ENCODE measurements at regions not wholly inside any gene's neighbourhood (a gene's known extent, or its start where the extent isn't known, plus 50 kb on each side); places are given as distances from the start of the nearest gene placed in this dataset.

DNA sequence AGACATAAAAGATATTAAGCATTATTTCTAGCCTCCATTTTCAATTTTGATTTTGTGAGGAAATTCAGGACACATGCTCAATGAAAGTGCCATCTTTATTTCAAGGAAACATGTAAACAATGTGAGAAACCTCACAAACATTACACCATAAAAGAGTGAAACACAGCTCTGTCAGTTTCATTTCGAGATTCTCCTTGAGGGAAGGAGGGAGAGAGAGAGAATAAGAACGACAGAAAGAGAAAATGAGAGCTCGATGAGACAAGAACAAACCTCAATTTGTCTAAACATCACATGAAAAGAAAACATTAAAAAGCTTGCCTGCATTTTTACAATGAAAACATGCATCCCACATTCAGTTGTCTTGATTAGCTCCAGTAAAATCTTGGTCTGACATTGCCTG, 553.5 kb upstream of the MEF2C start:
- Mint-ChIP-seq H3K4me1 (ENCODE audit: low read depth) (no peaks in the 10 kb centered on the region), H3K27ac (no peak overlapping the region), H3K4me3 (no peak overlapping the region), H3K36me3 (no peaks in the 10 kb centered on the region), H3K27me3 (no peaks in the 10 kb centered on the region), H3K9me3 (peaks cover 5% of the 10 kb centered on the region)
- CTCF ChIA-PET: no interaction called here
- no peak for DNase-seq
- POLR2A ChIA-PET: no interaction called here
- intact Hi-C loops (cut with micrococcal nuclease): no loop called here

DNA sequence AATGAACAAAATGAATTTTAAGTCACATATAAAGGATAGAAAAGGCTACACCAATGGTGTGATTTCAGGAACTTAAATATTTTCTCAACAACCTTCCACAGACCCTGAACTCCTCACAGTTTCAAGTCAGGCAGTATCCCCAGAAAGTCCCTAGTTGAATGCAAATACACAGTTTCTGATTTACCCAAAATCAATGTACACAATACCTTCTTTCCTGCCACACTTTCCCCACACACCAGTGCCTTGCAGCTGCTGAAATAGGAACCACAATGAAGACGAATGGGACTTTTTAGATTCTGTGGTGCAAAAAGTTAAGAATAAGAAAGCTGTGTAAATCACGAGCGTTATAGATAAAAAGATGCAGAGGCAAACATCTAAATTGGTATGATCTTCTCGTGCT, 552.4 kb upstream of the MEF2C start:
- Mint-ChIP-seq H3K36me3 (no peaks in the 10 kb centered on the region), H3K27me3 (no peaks in the 10 kb centered on the region), H3K27ac (no peak overlapping the region), H3K4me1 (ENCODE audit: low read depth) (no peaks in the 10 kb centered on the region), H3K9me3 (peaks cover 5% of the 10 kb centered on the region), H3K4me3 (no peak overlapping the region)
- no peak for DNase-seq
- POLR2A ChIA-PET: no interaction called here
- intact Hi-C loops (cut with micrococcal nuclease): no loop called here
- CTCF ChIA-PET: no interaction called here

DNA sequence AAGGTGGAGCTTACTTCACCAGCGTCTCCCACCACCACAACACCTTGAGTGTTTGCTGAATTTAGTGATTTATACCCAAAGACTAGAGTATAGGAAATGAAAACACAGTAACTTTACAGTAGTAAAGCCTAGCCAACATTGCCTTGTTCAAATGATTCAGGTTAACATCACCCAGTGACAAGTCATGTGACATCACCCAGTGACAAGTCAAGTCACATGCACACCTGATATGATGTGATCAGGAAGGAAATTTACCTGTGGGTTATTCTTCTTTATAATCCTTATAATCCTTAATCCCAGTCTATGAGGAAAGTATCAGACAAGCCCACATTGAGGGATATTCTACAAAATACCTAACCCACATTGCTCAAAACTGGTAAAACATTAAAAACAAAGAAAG, 545.6 kb upstream of the MEF2C start:
- POLR2A ChIA-PET: no interaction called here
- Mint-ChIP-seq H3K27ac (no peak overlapping the region), H3K9me3 (peaks cover 2% of the 10 kb centered on the region), H3K4me3 (no peak overlapping the region), H3K36me3 (no peaks in the 10 kb centered on the region), H3K4me1 (ENCODE audit: low read depth) (no peaks in the 10 kb centered on the region), H3K27me3 (no peaks in the 10 kb centered on the region)
- DNase-seq: no peak
- CTCF ChIA-PET: no interaction called here
- intact Hi-C loops (cut with micrococcal nuclease): no loop called here

DNA sequence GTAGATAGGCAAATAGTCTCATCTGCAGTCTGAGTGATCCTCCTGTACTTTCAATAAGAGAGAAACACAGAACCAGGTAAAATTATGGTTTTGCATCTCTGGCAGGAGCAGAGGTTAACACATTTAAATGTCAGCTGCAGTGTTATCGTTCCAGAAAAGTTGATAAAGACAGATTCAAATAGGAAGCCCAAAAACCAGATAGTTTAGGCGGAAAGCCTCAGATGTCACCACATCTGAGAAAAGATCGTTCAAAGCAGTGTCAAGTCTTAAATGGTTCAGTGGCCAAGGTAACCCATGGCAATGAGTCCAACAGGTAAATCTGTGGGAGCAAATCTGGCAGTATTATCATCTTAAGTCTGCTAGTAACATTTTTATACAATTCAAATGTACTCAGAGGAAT, 542.1 kb upstream of the MEF2C start:
- ChIA-PET POLR2A (no interaction called here), CTCF (no interaction called here)
- no peak overlapping the region for H3K4me3 Mint-ChIP-seq
- no peaks in the 10 kb centered on the region for H3K27me3 Mint-ChIP-seq
- intact Hi-C loops (cut with micrococcal nuclease): no loop called here
- no peaks in the 10 kb centered on the region for H3K36me3 Mint-ChIP-seq
- DNase-seq: no peak
- H3K9me3 Mint-ChIP-seq: peaks cover 2% of the 10 kb centered on the region
- H3K27ac Mint-ChIP-seq: no peak overlapping the region
- no peaks in the 10 kb centered on the region for H3K4me1 Mint-ChIP-seq (ENCODE audit: low read depth)

DNA sequence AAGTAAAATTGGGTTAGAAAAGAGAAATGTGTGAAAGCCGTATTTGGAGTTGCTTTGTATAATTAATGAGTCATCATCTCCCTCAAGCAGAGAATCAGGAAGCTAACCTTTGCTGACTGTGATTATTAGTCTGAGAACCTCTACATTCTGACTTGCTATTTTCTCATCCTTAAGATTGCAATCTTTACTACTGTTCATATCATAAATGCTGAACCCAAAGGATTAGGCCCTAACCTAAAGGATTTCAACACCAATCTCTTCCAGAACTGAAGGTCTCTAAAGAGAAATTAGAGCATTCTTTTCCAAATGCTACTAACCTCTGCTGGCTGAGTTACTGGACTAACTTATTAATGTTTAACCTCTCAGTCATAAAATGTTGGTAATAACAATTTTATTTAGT, 538.1 kb upstream of the MEF2C start:
- POLR2A ChIA-PET: no interaction called here
- Mint-ChIP-seq H3K27ac (no peak overlapping the region), H3K4me3 (no peak overlapping the region), H3K9me3 (peaks cover 8% of the 10 kb centered on the region), H3K4me1 (ENCODE audit: low read depth) (no peaks in the 10 kb centered on the region), H3K27me3 (no peaks in the 10 kb centered on the region), H3K36me3 (no peaks in the 10 kb centered on the region)
- DNase-seq: no peak
- CTCF ChIA-PET: no interaction called here
- intact Hi-C loops (cut with micrococcal nuclease): no loop called here

DNA sequence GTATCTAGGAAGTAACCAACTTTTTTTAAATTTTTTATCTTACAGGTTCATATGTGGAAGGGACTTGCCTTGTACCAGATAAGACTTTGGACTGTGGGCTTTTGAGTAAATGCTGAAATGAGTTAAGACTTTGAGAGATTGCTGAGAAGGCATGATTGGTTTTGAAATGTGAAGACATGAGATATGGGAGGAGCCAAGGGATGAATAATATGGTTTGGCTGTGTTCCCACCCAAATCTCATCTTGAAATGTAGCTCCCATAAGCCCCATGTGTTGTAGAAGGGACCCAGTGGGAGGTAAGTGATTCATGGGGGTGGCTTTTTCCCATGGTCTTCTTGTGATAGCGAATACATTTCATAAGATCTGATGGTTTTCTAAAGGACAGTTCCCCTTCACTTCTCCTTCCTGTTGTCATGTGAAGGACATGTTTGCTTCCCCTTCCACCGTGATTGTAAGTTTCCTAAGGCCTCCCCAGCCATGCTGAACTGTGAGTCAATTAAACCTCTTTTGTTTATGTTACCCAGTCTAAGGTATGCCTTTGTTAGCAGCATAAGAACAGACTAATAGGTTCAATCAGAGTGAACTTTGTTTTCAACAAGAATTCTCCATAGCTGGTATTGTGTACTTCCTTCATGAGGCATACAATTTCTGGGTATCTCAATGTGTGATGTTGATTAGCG, 535.6 kb upstream of the MEF2C start:
- POLR2A ChIA-PET: no interaction called here
- CTCF ChIA-PET: no interaction called here
- no peaks in the 10 kb centered on the region for H3K36me3 Mint-ChIP-seq
- no peak overlapping the region for H3K4me3 Mint-ChIP-seq
- no peak overlapping the region for H3K27ac Mint-ChIP-seq
- no peaks in the 10 kb centered on the region for H3K4me1 Mint-ChIP-seq (ENCODE audit: low read depth)
- H3K27me3 Mint-ChIP-seq: no peaks in the 10 kb centered on the region
- intact Hi-C loops (cut with micrococcal nuclease): no loop called here
- peaks cover 10% of the 10 kb centered on the region for H3K9me3 Mint-ChIP-seq
- no peak for DNase-seq

DNA sequence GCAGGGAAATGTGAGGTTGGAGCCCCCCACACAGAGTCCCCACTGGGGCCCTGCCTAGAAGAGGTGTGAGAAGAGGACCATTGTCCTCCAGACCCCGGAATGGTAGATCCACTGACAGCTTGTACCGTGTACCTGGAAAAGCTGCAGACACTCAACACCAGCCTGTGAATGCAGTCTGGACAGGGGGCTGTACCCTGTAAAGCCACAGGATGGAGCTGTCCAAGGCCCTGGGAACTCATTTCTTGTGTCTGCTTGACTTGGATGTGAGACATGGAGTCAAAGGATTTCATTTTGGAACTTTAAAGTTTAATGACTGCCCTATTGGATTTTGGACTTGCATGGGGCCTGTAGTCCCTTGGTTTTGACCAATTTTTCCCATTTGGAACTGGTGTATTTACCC, 535.0 kb upstream of the MEF2C start:
- ChIA-PET CTCF (no interaction called here), POLR2A (no interaction called here)
- Mint-ChIP-seq H3K27ac (no peak overlapping the region), H3K4me3 (no peak overlapping the region), H3K9me3 (peaks cover 10% of the 10 kb centered on the region), H3K27me3 (no peaks in the 10 kb centered on the region), H3K36me3 (no peaks in the 10 kb centered on the region), H3K4me1 (ENCODE audit: low read depth) (no peaks in the 10 kb centered on the region)
- DNase-seq: no peak
- intact Hi-C loops (cut with micrococcal nuclease): no loop called here

DNA sequence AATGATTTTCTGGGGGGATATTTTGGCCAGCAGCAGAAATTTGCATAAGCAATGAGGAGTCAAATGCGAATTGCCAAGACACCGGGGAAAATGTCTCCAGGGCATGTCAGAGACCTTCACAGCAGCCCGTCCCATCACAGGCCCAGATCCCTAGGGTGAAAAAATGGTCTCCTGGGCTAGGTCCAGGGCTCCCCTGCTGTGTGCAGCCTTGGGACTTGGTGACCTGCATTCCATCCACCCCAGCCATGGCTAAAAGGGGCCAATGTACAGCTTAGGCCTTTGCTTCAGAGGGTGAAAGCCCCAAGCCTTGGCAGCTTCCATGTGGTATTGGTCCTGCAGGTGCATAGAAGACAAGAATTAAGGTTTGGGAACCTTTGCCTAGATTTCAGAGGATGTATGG, 534.5 kb upstream of the MEF2C start:
- DNase-seq: no peak
- Mint-ChIP-seq H3K4me3 (no peak overlapping the region), H3K4me1 (ENCODE audit: low read depth) (no peaks in the 10 kb centered on the region), H3K27me3 (no peaks in the 10 kb centered on the region), H3K9me3 (peaks cover 10% of the 10 kb centered on the region), H3K36me3 (no peaks in the 10 kb centered on the region), H3K27ac (no peak overlapping the region)
- ChIA-PET CTCF (no interaction called here), POLR2A (no interaction called here)
- intact Hi-C loops (cut with micrococcal nuclease): no loop called here

DNA sequence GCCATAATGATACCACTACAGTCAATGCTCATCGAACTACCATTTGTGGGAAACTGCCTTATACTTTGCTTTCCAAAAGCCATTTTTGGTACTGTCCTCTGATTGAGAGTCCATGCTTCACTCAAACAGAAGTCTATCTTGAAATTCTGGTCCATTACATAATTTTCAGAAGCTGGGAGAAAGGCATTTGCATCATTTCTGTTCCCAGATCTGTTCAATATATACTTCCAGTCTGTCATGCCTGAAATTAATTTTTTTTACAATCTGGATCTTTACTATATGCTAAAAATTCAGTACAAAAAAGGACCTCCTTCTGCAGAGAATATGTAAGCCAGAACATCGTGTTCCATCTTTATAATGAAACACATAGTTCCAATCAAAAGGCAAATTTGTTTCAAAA, 528.9 kb upstream of the MEF2C start:
- no peak overlapping the region for H3K27ac Mint-ChIP-seq
- ChIA-PET CTCF (interaction anchor here (0.6 kb wide), 1 partner anchor 55 kb away, joined by 3 read pairs; no protein-coding TSS in a partner anchor), POLR2A (no interaction called here)
- H3K4me3 Mint-ChIP-seq: no peak overlapping the region
- no peaks in the 10 kb centered on the region for H3K27me3 Mint-ChIP-seq
- H3K9me3 Mint-ChIP-seq: peaks cover 3% of the 10 kb centered on the region
- intact Hi-C loops (cut with micrococcal nuclease): no loop called here
- no peaks in the 10 kb centered on the region for H3K36me3 Mint-ChIP-seq
- DNase-seq: no peak
- H3K4me1 Mint-ChIP-seq (ENCODE audit: low read depth): no peaks in the 10 kb centered on the region

DNA sequence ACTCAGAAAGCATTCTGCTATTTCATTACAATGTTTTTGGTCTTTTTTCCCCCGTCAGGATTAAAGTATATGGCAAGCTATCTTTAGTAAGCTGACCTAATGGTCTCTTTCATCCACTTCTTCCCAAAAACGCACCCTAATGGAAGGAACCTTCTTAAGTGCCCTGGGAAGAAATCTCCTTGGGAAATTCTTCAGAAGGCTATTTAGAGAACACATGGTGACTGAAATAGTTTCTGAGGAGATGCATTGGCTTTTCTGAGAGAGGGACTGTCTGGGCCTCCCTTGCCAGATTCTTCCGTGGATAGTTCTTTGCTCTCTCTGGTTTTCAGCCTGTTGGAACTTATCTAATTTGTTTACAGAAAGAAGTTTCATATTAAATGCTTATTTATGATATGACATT, 524.1 kb upstream of the MEF2C start:
- H3K4me3 Mint-ChIP-seq: no peak overlapping the region
- intact Hi-C loops (cut with micrococcal nuclease): no loop called here
- H3K9me3 Mint-ChIP-seq: no peaks in the 10 kb centered on the region
- no peaks in the 10 kb centered on the region for H3K27me3 Mint-ChIP-seq
- ChIA-PET POLR2A (no interaction called here), CTCF (no interaction called here)
- no peaks in the 10 kb centered on the region for H3K36me3 Mint-ChIP-seq
- no peaks in the 10 kb centered on the region for H3K4me1 Mint-ChIP-seq (ENCODE audit: low read depth)
- no peak overlapping the region for H3K27ac Mint-ChIP-seq
- no peak for DNase-seq

DNA sequence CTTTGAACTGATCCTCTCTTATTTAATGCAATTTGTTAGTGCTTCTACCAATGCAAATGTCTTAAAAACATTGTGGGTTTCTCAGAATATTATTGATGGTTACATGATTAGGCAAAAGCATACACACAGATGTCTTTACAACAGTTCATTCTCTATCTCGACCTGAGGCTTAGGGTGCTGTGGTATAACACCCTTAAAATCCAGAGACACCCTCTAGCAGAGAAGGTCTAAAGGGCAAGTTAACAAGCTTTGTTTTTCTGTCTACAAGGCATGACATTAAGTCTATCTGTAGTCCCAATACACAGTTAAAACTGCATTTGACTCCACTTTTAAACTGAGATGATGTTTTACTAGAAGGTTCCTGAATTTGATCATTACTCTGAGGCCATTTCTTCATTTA, 518.7 kb upstream of the MEF2C start:
- no peaks in the 10 kb centered on the region for H3K36me3 Mint-ChIP-seq
- no peaks in the 10 kb centered on the region for H3K9me3 Mint-ChIP-seq
- POLR2A ChIA-PET: no interaction called here
- DNase-seq: no peak
- CTCF ChIA-PET: no interaction called here
- H3K27ac Mint-ChIP-seq: no peak overlapping the region
- no peaks in the 10 kb centered on the region for H3K4me1 Mint-ChIP-seq (ENCODE audit: low read depth)
- intact Hi-C loops (cut with micrococcal nuclease): no loop called here
- H3K27me3 Mint-ChIP-seq: no peaks in the 10 kb centered on the region
- no peak overlapping the region for H3K4me3 Mint-ChIP-seq

DNA sequence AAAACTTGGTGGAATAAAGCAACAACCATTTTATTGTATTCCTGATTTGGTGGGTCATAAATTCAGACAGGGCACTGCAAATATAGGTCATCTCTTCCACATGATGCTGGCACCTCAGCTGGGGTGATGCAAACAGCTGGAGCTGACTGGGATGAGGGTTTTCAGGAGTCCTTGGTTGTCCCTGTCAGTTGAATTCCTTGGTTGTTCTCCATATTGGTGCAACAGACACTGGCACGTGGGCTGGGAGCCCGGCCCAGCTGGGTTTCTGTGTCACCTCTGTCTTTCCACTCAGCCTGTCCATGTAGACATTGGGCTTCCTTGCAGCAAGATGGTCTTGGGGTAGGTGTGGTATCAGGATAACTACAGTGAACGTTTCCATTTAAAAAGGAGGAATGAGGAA, 518.0 kb upstream of the MEF2C start:
- no peak for DNase-seq
- ChIA-PET CTCF (no interaction called here), POLR2A (no interaction called here)
- no peaks in the 10 kb centered on the region for H3K36me3 Mint-ChIP-seq
- no peaks in the 10 kb centered on the region for H3K4me1 Mint-ChIP-seq (ENCODE audit: low read depth)
- no peak overlapping the region for H3K27ac Mint-ChIP-seq
- H3K9me3 Mint-ChIP-seq: no peaks in the 10 kb centered on the region
- H3K4me3 Mint-ChIP-seq: no peak overlapping the region
- intact Hi-C loops (cut with micrococcal nuclease): no loop called here
- H3K27me3 Mint-ChIP-seq: no peaks in the 10 kb centered on the region

DNA sequence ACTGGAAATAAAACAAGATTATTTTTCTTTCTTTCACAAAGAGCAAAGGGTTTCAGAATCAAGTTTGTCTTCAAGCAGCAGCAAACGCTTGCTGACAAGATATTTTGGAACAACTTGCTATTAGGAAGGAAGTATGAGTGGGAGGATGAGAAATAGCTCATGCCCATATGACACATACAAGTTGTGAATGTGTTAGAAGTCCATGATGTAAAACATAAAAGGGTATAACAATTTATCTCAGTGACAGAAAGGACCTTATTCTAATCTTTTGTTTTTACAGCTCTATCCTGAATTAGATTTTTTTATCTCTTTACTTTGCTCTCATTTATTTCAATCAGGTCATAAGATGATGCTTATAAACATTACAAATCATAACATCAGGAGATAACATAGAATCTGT, 516.6 kb upstream of the MEF2C start:
- Mint-ChIP-seq H3K27me3 (no peaks in the 10 kb centered on the region), H3K4me3 (no peak overlapping the region), H3K36me3 (no peaks in the 10 kb centered on the region), H3K9me3 (no peaks in the 10 kb centered on the region), H3K4me1 (ENCODE audit: low read depth) (no peaks in the 10 kb centered on the region), H3K27ac (no peak overlapping the region)
- ChIA-PET POLR2A (no interaction called here), CTCF (no interaction called here)
- no peak for DNase-seq
- intact Hi-C loops (cut with micrococcal nuclease): no loop called here

DNA sequence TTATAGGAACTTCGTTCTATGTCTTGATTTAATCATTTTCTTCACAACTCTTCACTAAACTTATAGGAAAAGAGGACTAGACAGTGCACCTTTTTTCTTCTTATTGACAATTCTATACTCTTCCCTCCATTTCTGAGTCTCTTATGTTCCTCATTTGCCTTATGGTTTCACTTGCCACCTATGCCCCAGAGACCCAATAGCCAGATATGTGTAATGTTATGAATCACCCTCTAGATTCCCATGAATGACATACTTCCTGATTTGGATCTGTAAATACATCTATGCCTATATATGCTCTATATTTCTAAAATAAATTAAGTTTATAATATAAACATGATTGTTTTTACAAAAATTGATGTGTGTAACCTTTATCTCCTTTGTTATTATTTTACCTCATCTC, 514.1 kb upstream of the MEF2C start:
- ChIA-PET POLR2A (no interaction called here), CTCF (no interaction called here)
- Mint-ChIP-seq H3K9me3 (no peaks in the 10 kb centered on the region), H3K4me1 (ENCODE audit: low read depth) (no peaks in the 10 kb centered on the region), H3K4me3 (no peak overlapping the region), H3K27ac (no peak overlapping the region), H3K27me3 (no peaks in the 10 kb centered on the region), H3K36me3 (no peaks in the 10 kb centered on the region)
- intact Hi-C loops (cut with micrococcal nuclease): no loop called here
- no peak for DNase-seq
